ENCODE measurements at regions not wholly inside any gene's neighbourhood (a gene's known extent, or its start where the extent isn't known, plus 50 kb on each side); places are given as distances from the start of the nearest gene placed in this dataset.
A peak's percentile ranks its signal among the peaks of the same experiment; 100 is the strongest.

DNA sequence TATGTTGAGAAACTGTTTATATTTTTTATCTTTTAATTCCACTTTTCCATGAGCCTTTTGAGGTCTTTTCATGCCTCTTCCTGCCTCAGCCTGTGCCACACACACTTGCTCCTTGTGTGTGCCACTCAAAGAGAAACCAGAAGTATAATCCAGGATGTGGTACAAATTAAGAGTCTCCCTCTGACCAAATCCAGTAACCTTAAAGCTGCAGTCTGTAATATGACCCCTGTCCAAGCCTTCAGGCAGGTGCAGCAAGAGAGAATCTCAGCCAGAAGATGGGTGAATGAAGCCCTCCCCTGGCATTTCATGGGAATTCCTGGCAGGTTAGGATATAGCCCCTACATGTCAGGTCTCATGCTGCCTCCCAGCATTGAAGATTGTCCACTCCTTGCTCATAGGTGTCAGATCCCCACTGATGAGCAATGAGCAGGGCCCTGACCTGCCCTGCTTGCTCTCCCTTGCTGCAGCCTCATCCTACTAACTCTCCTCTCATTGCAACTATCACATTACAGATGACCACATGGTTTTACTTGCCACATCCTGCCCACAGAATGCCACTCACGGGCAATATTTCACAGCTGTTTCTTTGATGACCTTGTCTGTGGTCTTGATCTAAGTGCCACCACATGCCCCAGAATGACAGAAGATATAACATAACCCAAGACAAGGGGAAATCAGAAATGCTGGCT lies 169.3 kb downstream of the SEC16B start:
- H3K36me3 ChIP-seq (ENCODE audit: control insufficient read depth in 1 of 2, insufficient read depth in 2 of 2, low read length in 2 of 2), result no peaks in the 10 kb centered on the region
- no peaks in the 10 kb centered on the region for H3K27me3 ChIP-seq (ENCODE audit: insufficient read depth, low read length)
- no peak overlapping the region for H3K23ac ChIP-seq (ENCODE audit: low read length)
- no peak overlapping the region for H3K4ac ChIP-seq (ENCODE audit: low read depth, low read length)
- H3K79me2 ChIP-seq (ENCODE audit: control insufficient read depth, insufficient read depth, low read length, poor library complexity), result no peaks in the 10 kb centered on the region
- no CpG with 5 or more reads among the region's 1 CpG for WGBS (ENCODE audit: extremely low coverage, insufficient coverage, insufficient read length)
- H4K8ac ChIP-seq (ENCODE audit: low read depth, low read length), result no peak overlapping the region
- H2BK12ac ChIP-seq (ENCODE audit: low read length), result no peak overlapping the region
- H3K18ac ChIP-seq (ENCODE audit: low read length), result no peak overlapping the region
- H2AK5ac ChIP-seq (ENCODE audit: low read length), result no peak overlapping the region
- no peak overlapping the region for H2BK5ac ChIP-seq (ENCODE audit: low read depth, low read length, poor library complexity)
- H2BK120ac ChIP-seq (ENCODE audit: insufficient read depth, low read length, poor library complexity), result no peak overlapping the region
- H2AFZ ChIP-seq (ENCODE audit: insufficient read depth, low read length, poor library complexity), result no peak overlapping the region
- no peak overlapping the region for H4K91ac ChIP-seq (ENCODE audit: low read depth, low read length)
- no peak overlapping the region for H3K14ac ChIP-seq (ENCODE audit: low read length)
- H3K4me3 ChIP-seq (ENCODE audit: low read depth, low read length), result no peak overlapping the region
- peak overlapping the region; percentile 20 for H3K9ac ChIP-seq (ENCODE audit: low read length)
- no peak overlapping the region for H3K4me2 ChIP-seq (ENCODE audit: low read length)
- no peaks in the 10 kb centered on the region for H3K9me3 ChIP-seq (ENCODE audit: insufficient read depth, low read depth, low read length)
- H4K12ac ChIP-seq (ENCODE audit: low read depth, low read length), result no peak overlapping the region
- H3K79me1 ChIP-seq (ENCODE audit: low read length), result no peaks in the 10 kb centered on the region
- no peaks in the 10 kb centered on the region for H3K4me1 ChIP-seq (ENCODE audit: control insufficient read depth in 1 of 2, insufficient read depth in 2 of 2, low read length in 2 of 2)
- H3K27ac ChIP-seq (ENCODE audit: low read depth, low read length), result no peak overlapping the region
- DNase-seq, result no peak

DNA sequence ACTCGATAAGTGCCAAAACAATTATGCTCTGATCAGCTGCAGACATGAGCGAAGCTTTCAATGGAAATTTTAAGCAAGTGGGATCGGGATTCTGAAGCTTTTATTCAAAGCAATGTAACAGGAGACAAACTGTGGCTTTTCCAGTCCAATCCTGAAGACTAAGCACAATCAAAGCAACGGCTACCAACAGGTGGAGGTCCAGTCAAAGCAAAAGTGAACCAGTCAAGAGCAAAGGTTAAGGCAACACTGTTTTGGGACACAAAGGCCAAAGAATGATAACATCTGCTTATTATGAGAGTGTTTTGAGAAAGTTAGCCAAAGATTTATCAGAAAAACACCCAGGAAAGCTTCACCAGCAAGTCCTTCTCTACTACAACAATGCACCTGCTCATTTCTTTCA lies 170.1 kb downstream of the SEC16B start:
- DNase-seq, result no peak
- Histone ChIP-seq H2BK5ac (ENCODE audit: low read depth, low read length, poor library complexity) (no peak overlapping the region), H3K18ac (ENCODE audit: low read length) (no peak overlapping the region), H4K91ac (ENCODE audit: low read depth, low read length) (no peak overlapping the region), H3K36me3 (ENCODE audit: control insufficient read depth in 1 of 2, insufficient read depth in 2 of 2, low read length in 2 of 2) (no peaks in the 10 kb centered on the region), H3K23ac (ENCODE audit: low read length) (no peak overlapping the region), H2AFZ (ENCODE audit: insufficient read depth, low read length, poor library complexity) (no peak overlapping the region), H3K79me2 (ENCODE audit: control insufficient read depth, insufficient read depth, low read length, poor library complexity) (no peaks in the 10 kb centered on the region), H4K8ac (ENCODE audit: low read depth, low read length) (no peak overlapping the region), H3K9ac (ENCODE audit: low read length) (no peak overlapping the region), H3K9me3 (ENCODE audit: insufficient read depth, low read depth, low read length) (no peaks in the 10 kb centered on the region), H3K4me2 (ENCODE audit: low read length) (no peak overlapping the region), H3K27ac (ENCODE audit: low read depth, low read length) (no peak overlapping the region), H3K4me3 (ENCODE audit: low read depth, low read length) (no peak overlapping the region), H2BK12ac (ENCODE audit: low read length) (no peak overlapping the region), H3K14ac (ENCODE audit: low read length) (no peak overlapping the region), H3K4ac (ENCODE audit: low read depth, low read length) (no peak overlapping the region), H4K12ac (ENCODE audit: low read depth, low read length) (no peak overlapping the region), H2BK120ac (ENCODE audit: insufficient read depth, low read length, poor library complexity) (no peak overlapping the region), H2AK5ac (ENCODE audit: low read length) (no peak overlapping the region), H3K27me3 (ENCODE audit: insufficient read depth, low read length) (no peaks in the 10 kb centered on the region), H3K4me1 (ENCODE audit: control insufficient read depth in 1 of 2, insufficient read depth in 2 of 2, low read length in 2 of 2) (no peaks in the 10 kb centered on the region), H3K79me1 (ENCODE audit: low read length) (no peaks in the 10 kb centered on the region)
- no CpG with 5 or more reads among the region's 4 CpGs for WGBS (ENCODE audit: extremely low coverage, insufficient coverage, insufficient read length)

DNA sequence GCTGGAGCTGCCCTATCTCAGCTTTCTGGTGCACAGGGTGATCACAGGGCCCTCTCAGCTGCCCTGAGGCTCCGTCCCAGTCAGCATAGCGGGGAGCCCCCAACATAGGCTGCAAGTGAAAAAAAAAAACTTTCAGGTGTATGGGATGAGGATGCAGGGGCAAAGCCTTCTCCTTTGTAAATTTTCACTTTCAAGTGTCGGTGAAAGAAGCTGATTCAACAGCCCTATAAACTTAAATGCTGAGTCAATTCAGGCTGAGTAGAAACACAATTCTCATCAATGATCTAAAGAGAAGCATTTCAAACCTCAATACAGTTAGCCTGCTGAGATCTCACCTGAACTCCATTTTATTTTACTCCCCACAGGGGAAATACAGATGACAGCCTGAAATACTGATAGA lies 171.2 kb downstream of the SEC16B start:
- no peak overlapping the region for H3K4me3 ChIP-seq (ENCODE audit: low read depth, low read length)
- H3K14ac ChIP-seq (ENCODE audit: low read length), result no peak overlapping the region
- H3K9me3 ChIP-seq (ENCODE audit: insufficient read depth, low read depth, low read length), result no peaks in the 10 kb centered on the region
- no peak overlapping the region for H3K27ac ChIP-seq (ENCODE audit: low read depth, low read length)
- no peak overlapping the region for H2BK120ac ChIP-seq (ENCODE audit: insufficient read depth, low read length, poor library complexity)
- H3K79me2 ChIP-seq (ENCODE audit: control insufficient read depth, insufficient read depth, low read length, poor library complexity), result no peaks in the 10 kb centered on the region
- no peaks in the 10 kb centered on the region for H3K79me1 ChIP-seq (ENCODE audit: low read length)
- no peak overlapping the region for H3K4me2 ChIP-seq (ENCODE audit: low read length)
- no peak overlapping the region for H4K91ac ChIP-seq (ENCODE audit: low read depth, low read length)
- H2AFZ ChIP-seq (ENCODE audit: insufficient read depth, low read length, poor library complexity), result no peak overlapping the region
- H4K8ac ChIP-seq (ENCODE audit: low read depth, low read length), result no peak overlapping the region
- H2AK5ac ChIP-seq (ENCODE audit: low read length), result no peak overlapping the region
- H3K9ac ChIP-seq (ENCODE audit: low read length), result no peak overlapping the region
- DNase-seq, result no peak
- H3K27me3 ChIP-seq (ENCODE audit: insufficient read depth, low read length), result no peaks in the 10 kb centered on the region
- H4K12ac ChIP-seq (ENCODE audit: low read depth, low read length), result no peak overlapping the region
- H3K18ac ChIP-seq (ENCODE audit: low read length), result no peak overlapping the region
- no CpG with 5 or more reads among the region's 3 CpGs for WGBS (ENCODE audit: extremely low coverage, insufficient coverage, insufficient read length)
- no peak overlapping the region for H3K23ac ChIP-seq (ENCODE audit: low read length)
- H3K36me3 ChIP-seq (ENCODE audit: control insufficient read depth in 1 of 2, insufficient read depth in 2 of 2, low read length in 2 of 2), result no peaks in the 10 kb centered on the region
- H2BK12ac ChIP-seq (ENCODE audit: low read length), result no peak overlapping the region
- H3K4ac ChIP-seq (ENCODE audit: low read depth, low read length), result no peak overlapping the region
- no peaks in the 10 kb centered on the region for H3K4me1 ChIP-seq (ENCODE audit: control insufficient read depth in 1 of 2, insufficient read depth in 2 of 2, low read length in 2 of 2)
- no peak overlapping the region for H2BK5ac ChIP-seq (ENCODE audit: low read depth, low read length, poor library complexity)

DNA sequence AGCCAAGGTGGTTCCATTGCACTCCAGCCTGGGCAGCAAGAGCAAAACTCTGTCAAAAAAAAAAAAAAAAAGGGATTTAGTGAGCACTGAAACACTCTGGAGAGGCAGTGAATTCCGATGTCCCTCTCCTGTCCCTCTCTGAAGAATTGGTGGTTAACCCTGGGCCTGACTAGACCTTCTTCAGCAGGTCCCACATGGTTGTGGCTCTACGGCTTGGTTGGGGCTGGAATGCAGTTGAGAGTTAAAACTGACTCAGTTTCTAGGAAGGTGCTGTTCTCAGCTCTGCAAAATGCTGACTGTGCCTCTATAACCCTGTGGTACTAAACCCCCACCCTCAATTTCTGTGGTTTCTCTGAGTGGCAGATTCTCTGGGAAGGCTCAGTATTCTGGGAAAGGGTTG lies 173.3 kb downstream of the SEC16B start:
- WGBS (ENCODE audit: extremely low coverage, insufficient coverage, insufficient read length), result no CpG with 5 or more reads among the region's 2 CpGs
- no peak overlapping the region for H3K9ac ChIP-seq (ENCODE audit: low read length)
- no peak for DNase-seq
- no peak overlapping the region for H2AK5ac ChIP-seq (ENCODE audit: low read length)
- H2AFZ ChIP-seq (ENCODE audit: insufficient read depth, low read length, poor library complexity), result no peak overlapping the region
- H4K12ac ChIP-seq (ENCODE audit: low read depth, low read length), result no peak overlapping the region
- no peaks in the 10 kb centered on the region for H3K27me3 ChIP-seq (ENCODE audit: insufficient read depth, low read length)
- H3K4me1 ChIP-seq (ENCODE audit: control insufficient read depth in 1 of 2, insufficient read depth in 2 of 2, low read length in 2 of 2), result no peaks in the 10 kb centered on the region
- no peaks in the 10 kb centered on the region for H3K36me3 ChIP-seq (ENCODE audit: control insufficient read depth in 1 of 2, insufficient read depth in 2 of 2, low read length in 2 of 2)
- peaks cover 1% of the 10 kb centered on the region for H3K9me3 ChIP-seq (ENCODE audit: insufficient read depth, low read depth, low read length)
- no peak overlapping the region for H3K27ac ChIP-seq (ENCODE audit: low read depth, low read length)
- H3K79me2 ChIP-seq (ENCODE audit: control insufficient read depth, insufficient read depth, low read length, poor library complexity), result no peaks in the 10 kb centered on the region
- H3K79me1 ChIP-seq (ENCODE audit: low read length), result no peaks in the 10 kb centered on the region
- H4K91ac ChIP-seq (ENCODE audit: low read depth, low read length), result no peak overlapping the region
- no peak overlapping the region for H3K4ac ChIP-seq (ENCODE audit: low read depth, low read length)
- H3K4me2 ChIP-seq (ENCODE audit: low read length), result no peak overlapping the region
- H4K8ac ChIP-seq (ENCODE audit: low read depth, low read length), result no peak overlapping the region
- H3K18ac ChIP-seq (ENCODE audit: low read length), result no peak overlapping the region
- no peak overlapping the region for H2BK5ac ChIP-seq (ENCODE audit: low read depth, low read length, poor library complexity)
- no peak overlapping the region for H3K14ac ChIP-seq (ENCODE audit: low read length)
- H3K4me3 ChIP-seq (ENCODE audit: low read depth, low read length), result no peak overlapping the region
- no peak overlapping the region for H3K23ac ChIP-seq (ENCODE audit: low read length)
- no peak overlapping the region for H2BK12ac ChIP-seq (ENCODE audit: low read length)
- no peak overlapping the region for H2BK120ac ChIP-seq (ENCODE audit: insufficient read depth, low read length, poor library complexity)
